Ovary (tissue), 3 donors: ENCODE measurements at regions not wholly inside any gene's neighbourhood (a gene's known extent, or its start where the extent isn't known, plus 50 kb on each side); places are given as distances from the start of the nearest gene placed in this dataset.

Experiments used
- POLR2A ChIP-seq: fragments of 450-650 bp; IDR thresholded peaks from one replicate; pipeline ENCODE4 v1.6.1; 2017; ENCODE audit warnings: antibody characterized with exemption, mild to moderate bottlenecking, moderate library complexity
- TF ChIP-seq, protein P1 (sequence below), 3 donors: fragments of 450-650 bp in 2 of 3; fragments of 200-600 bp in 1 of 3; IDR thresholded peaks; one replicate each; pipeline versions ENCODE4 v1.5.1 to v1.8.0; 2016 to 2022; ENCODE audit warnings: antibody characterized with exemption in 3 of 3, mild to moderate bottlenecking in 1 of 3
- donor health status: DM: no; HTN: no; CAD: no.

DNA sequence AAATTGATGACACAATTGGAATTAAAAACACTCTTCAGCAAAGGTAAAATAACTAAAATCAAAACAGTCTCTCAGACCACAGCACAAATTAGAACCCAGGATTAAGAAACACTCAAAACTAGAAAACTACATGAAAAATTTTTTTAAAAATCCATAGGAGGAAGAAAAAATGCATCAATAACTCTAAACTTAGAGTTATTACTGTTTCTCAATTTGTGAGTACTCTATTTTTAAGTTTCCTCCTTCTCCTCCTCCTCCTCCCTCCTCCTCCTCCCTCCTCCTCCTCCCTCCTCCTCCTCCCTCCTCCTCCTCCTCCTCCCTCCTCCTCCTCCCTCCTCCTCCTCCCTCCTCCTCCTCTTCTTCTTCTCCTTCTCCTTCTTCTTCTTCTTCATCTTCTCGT, 1395.7 kb downstream of the STIM2 start:
- TF ChIP-seq, protein P1, sequence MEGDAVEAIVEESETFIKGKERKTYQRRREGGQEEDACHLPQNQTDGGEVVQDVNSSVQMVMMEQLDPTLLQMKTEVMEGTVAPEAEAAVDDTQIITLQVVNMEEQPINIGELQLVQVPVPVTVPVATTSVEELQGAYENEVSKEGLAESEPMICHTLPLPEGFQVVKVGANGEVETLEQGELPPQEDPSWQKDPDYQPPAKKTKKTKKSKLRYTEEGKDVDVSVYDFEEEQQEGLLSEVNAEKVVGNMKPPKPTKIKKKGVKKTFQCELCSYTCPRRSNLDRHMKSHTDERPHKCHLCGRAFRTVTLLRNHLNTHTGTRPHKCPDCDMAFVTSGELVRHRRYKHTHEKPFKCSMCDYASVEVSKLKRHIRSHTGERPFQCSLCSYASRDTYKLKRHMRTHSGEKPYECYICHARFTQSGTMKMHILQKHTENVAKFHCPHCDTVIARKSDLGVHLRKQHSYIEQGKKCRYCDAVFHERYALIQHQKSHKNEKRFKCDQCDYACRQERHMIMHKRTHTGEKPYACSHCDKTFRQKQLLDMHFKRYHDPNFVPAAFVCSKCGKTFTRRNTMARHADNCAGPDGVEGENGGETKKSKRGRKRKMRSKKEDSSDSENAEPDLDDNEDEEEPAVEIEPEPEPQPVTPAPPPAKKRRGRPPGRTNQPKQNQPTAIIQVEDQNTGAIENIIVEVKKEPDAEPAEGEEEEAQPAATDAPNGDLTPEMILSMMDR (IDR thresholded peaks at IDR 0.05) = no peak
- no peak for TF ChIP-seq POLR2A
